Panc1 (cell line): ENCODE measurements at regions not wholly inside any gene's neighbourhood (a gene's known extent, or its start where the extent isn't known, plus 50 kb on each side); places are given as distances from the start of the nearest gene placed in this dataset.

ENCODE experiments used
- CTCF ChIP-seq: fragments of 450-650 bp; IDR thresholded peaks from 2 replicates; pipeline ENCODE4 v1.5.1; 2017; ENCODE audit warnings: mild to moderate bottlenecking
- POLR2AphosphoS5 ChIP-seq: IDR thresholded peaks from 2 replicates; pipeline ENCODE4 v1.6.1; 2012; ENCODE audit warnings: mild to moderate bottlenecking, low read depth, low read length, moderate library complexity
- TCF7L2 ChIP-seq: IDR thresholded peaks from 2 replicates; pipeline ENCODE4 v1.6.1; 2011; ENCODE audit warnings: mild to moderate bottlenecking, low read depth, low read length, inconsistent platforms

GRCh38 chr15:98375513-98376340, 272.6 kb upstream of the IGF1R start:
- TF ChIP-seq CTCF, result no peak
- TF ChIP-seq TCF7L2, result no peak
- no peak for TF ChIP-seq POLR2AphosphoS5
